Mesodermal cell (in vitro differentiated cells): ENCODE measurements at regions not wholly inside any gene's neighbourhood (a gene's known extent, or its start where the extent isn't known, plus 50 kb on each side); places are given as distances from the start of the nearest gene placed in this dataset.

Experiments used
- H3K27ac ChIP-seq: 2 replicates; pipeline ENCODE4 v1.7.0; 2013; ENCODE audit warnings: mild to moderate bottlenecking, low read depth, low read length, moderate library complexity; ENCODE audit not compliant: severe bottlenecking
- H3K36me3 ChIP-seq: 2 replicates; pipeline ENCODE4 v1.7.1; 2013; ENCODE audit warnings: mild to moderate bottlenecking, low read length, moderate library complexity; ENCODE audit not compliant: control insufficient read depth, insufficient read depth
- H3K4me1 ChIP-seq: one replicate; pipeline ENCODE4 v1.7.1; 2013; ENCODE audit warnings: mild to moderate bottlenecking, low read length; ENCODE audit not compliant: insufficient read depth, control insufficient read depth, poor library complexity, severe bottlenecking
- H3K4me3 ChIP-seq: 2 replicates; pipeline ENCODE4 v1.7.0; 2013; ENCODE audit warnings: low read length, control low read depth, mild to moderate bottlenecking; ENCODE audit not compliant: insufficient read depth, poor library complexity, severe bottlenecking; ENCODE audit errors: extremely low read depth
- H3K9me3 ChIP-seq: 2 replicates; pipeline ENCODE4 v1.7.1; 2013; ENCODE audit warnings: mild to moderate bottlenecking, low read length, moderate library complexity; ENCODE audit not compliant: control insufficient read depth
- WGBS, 2 experiments: methylation state at CpG; one replicate each; pipeline ENCODE4 v1.1.5; 2013; ENCODE audit warnings: missing lambda C conversion rate in 2 of 2; ENCODE audit not compliant: insufficient coverage in 2 of 2; 5-methylcytosine and 5-hydroxymethylcytosine counted together

- 83 to 84% methylated on average over 30 to 31 of the region's 37 CpGs for WGBS, 2 experiments
- no peaks in the 10 kb centered on the region for H3K4me1 ChIP-seq
- no peak overlapping the region for H3K4me3 ChIP-seq
- H3K9me3 ChIP-seq = no peaks in the 10 kb centered on the region
- H3K27ac ChIP-seq = no peak overlapping the region
- no peaks in the 10 kb centered on the region for H3K36me3 ChIP-seq
These were observed 318.3 kb downstream of the EIPR1 start for GRCh38 chr2:3059141-3059925.

GRCh38 chr2:3054066-3054465, 323.6 kb downstream of the EIPR1 start:
- Histone ChIP-seq H3K9me3 (no peaks in the 10 kb centered on the region), H3K27ac (no peak overlapping the region), H3K4me1 (no peaks in the 10 kb centered on the region), H3K36me3 (no peaks in the 10 kb centered on the region), H3K4me3 (no peak overlapping the region)
- WGBS, 2 experiments = 85 to 93% methylated on average over 4 of the region's 8 CpGs

- Histone ChIP-seq H3K36me3 (no peaks in the 10 kb centered on the region), H3K4me1 (no peaks in the 10 kb centered on the region), H3K4me3 (no peak overlapping the region), H3K9me3 (no peaks in the 10 kb centered on the region), H3K27ac (no peak overlapping the region)
- WGBS, 2 experiments = 76 to 88% methylated on average over 3 to 4 of the region's 5 CpGs
These were observed 326.4 kb downstream of the EIPR1 start for GRCh38 chr2:3051266-3051665.

GRCh38 chr2:3046170-3046865, 331.3 kb downstream of the EIPR1 start:
- Histone ChIP-seq H3K27ac (no peak overlapping the region), H3K9me3 (no peaks in the 10 kb centered on the region), H3K36me3 (no peaks in the 10 kb centered on the region), H3K4me3 (no peak overlapping the region), H3K4me1 (no peaks in the 10 kb centered on the region)
- WGBS, 2 experiments = 89 to 93% methylated on average over 12 of the region's 14 CpGs

GRCh38 chr2:3045318-3045921, 332.2 kb downstream of the EIPR1 start:
- Histone ChIP-seq H3K4me1 (no peaks in the 10 kb centered on the region), H3K9me3 (no peaks in the 10 kb centered on the region), H3K27ac (no peak overlapping the region), H3K36me3 (no peaks in the 10 kb centered on the region), H3K4me3 (no peak overlapping the region)
- 90 to 91% methylated on average over 5 to 6 of the region's 10 CpGs for WGBS, 2 experiments

- Histone ChIP-seq H3K9me3 (no peaks in the 10 kb centered on the region), H3K4me1 (no peaks in the 10 kb centered on the region), H3K4me3 (no peak overlapping the region), H3K36me3 (no peaks in the 10 kb centered on the region), H3K27ac (no peak overlapping the region)
- WGBS, 2 experiments = 86 to 89% methylated on average over 11 to 15 of the region's 15 CpGs
These were observed 332.9 kb downstream of the EIPR1 start for GRCh38 chr2:3044587-3045317.

- Histone ChIP-seq H3K27ac (no peak overlapping the region), H3K4me3 (no peak overlapping the region), H3K4me1 (no peaks in the 10 kb centered on the region), H3K9me3 (no peaks in the 10 kb centered on the region), H3K36me3 (no peaks in the 10 kb centered on the region)
- WGBS, 2 experiments = 89 to 94% methylated on average over 7 of the region's 8 CpGs
These were observed 333.9 kb downstream of the EIPR1 start for GRCh38 chr2:3043726-3044125.

- Histone ChIP-seq H3K9me3 (no peaks in the 10 kb centered on the region), H3K27ac (no peak overlapping the region), H3K36me3 (no peaks in the 10 kb centered on the region), H3K4me1 (no peaks in the 10 kb centered on the region), H3K4me3 (no peak overlapping the region)
- 91 to 92% methylated on average over 17 to 20 of the region's 20 CpGs for WGBS, 2 experiments
These were observed 334.7 kb downstream of the EIPR1 start for GRCh38 chr2:3042601-3043585.

GRCh38 chr2:3041841-3042600, 335.6 kb downstream of the EIPR1 start:
- H3K27ac ChIP-seq = no peak overlapping the region
- 82 to 83% methylated on average over 19 to 22 of the region's 25 CpGs for WGBS, 2 experiments
- no peaks in the 10 kb centered on the region for H3K36me3 ChIP-seq
- no peaks in the 10 kb centered on the region for H3K4me1 ChIP-seq
- H3K4me3 ChIP-seq = no peak overlapping the region
- no peaks in the 10 kb centered on the region for H3K9me3 ChIP-seq
